ENCODE measurements at regions not wholly inside any gene's neighbourhood (a gene's known extent, or its start where the extent isn't known, plus 50 kb on each side); places are given as distances from the start of the nearest gene placed in this dataset.

- DNase-seq (ENCODE audit: low read depth, low spot score): no peak
- H3K4me3 ChIP-seq (ENCODE audit: low read depth, low read length): no peak overlapping the region
- ChIA-PET CTCF (interaction anchor here (1.0 kb wide), 1 partner anchor 450 kb away, joined by 3 read pairs; no protein-coding TSS in a partner anchor), POLR2A (no interaction called here)
- no peak for TF ChIP-seq CTCF (IDR thresholded peaks at IDR 0.05; ENCODE audit: insufficient read depth, low read length, missing control alignments)
These were observed 382.8 kb downstream of the RRAGC start for GRCh38 chr1:38476850-38477178.

- ChIA-PET POLR2A (no interaction called here), CTCF (interaction anchor here (1.0 kb wide), 1 partner anchor 450 kb away, joined by 3 read pairs; no protein-coding TSS in a partner anchor)
- H3K4me3 ChIP-seq (ENCODE audit: low read depth, low read length): no peak overlapping the region
- no peak for DNase-seq (ENCODE audit: low read depth, low spot score)
- no peak for TF ChIP-seq CTCF (IDR thresholded peaks at IDR 0.05; ENCODE audit: insufficient read depth, low read length, missing control alignments)
These were observed 383.3 kb downstream of the RRAGC start for GRCh38 chr1:38476111-38476849.

- CTCF ChIA-PET: no interaction called here
- DNase-seq (ENCODE audit: low read depth, low spot score): no peak
- no peak for TF ChIP-seq CTCF (IDR thresholded peaks at IDR 0.05; ENCODE audit: insufficient read depth, low read length, missing control alignments)
- H3K4me3 ChIP-seq (ENCODE audit: low read depth, low read length): no peak overlapping the region
- POLR2A ChIA-PET: no interaction called here
These were observed 384.0 kb downstream of the RRAGC start for GRCh38 chr1:38475624-38476005.

- no peak for DNase-seq (ENCODE audit: low read depth, low spot score)
- ChIA-PET CTCF (no interaction called here), POLR2A (no interaction called here)
- no peak overlapping the region for H3K4me3 ChIP-seq (ENCODE audit: low read depth, low read length)
- no peak for TF ChIP-seq CTCF (IDR thresholded peaks at IDR 0.05; ENCODE audit: insufficient read depth, low read length, missing control alignments)
These were observed 384.6 kb downstream of the RRAGC start for GRCh38 chr1:38474738-38475623.

GRCh38 chr1:38466487-38466886, 393.1 kb downstream of the RRAGC start:
- ChIA-PET CTCF (no interaction called here), POLR2A (no interaction called here)
- TF ChIP-seq CTCF (IDR thresholded peaks at IDR 0.05; ENCODE audit: insufficient read depth, low read length, missing control alignments): no peak
- H3K4me3 ChIP-seq (ENCODE audit: low read depth, low read length): no peak overlapping the region
- DNase-seq (ENCODE audit: low read depth, low spot score): no peak

- TF ChIP-seq CTCF (IDR thresholded peaks at IDR 0.05; ENCODE audit: insufficient read depth, low read length, missing control alignments): no peak
- CTCF ChIA-PET: no interaction called here
- POLR2A ChIA-PET: no interaction called here
These were observed 394.1 kb downstream of the RRAGC start for GRCh38 chr1:38465460-38465859.

More at GRCh38 chr1:38465460-38465859, 394.1 kb downstream of the RRAGC start:
- no peak for DNase-seq (ENCODE audit: low read depth, low spot score)
- no peak overlapping the region for H3K4me3 ChIP-seq (ENCODE audit: low read depth, low read length)
